Tongue (tissue), 1 donor: ENCODE measurements at regions not wholly inside any gene's neighbourhood (a gene's known extent, or its start where the extent isn't known, plus 50 kb on each side); places are given as distances from the start of the nearest gene placed in this dataset.
A peak's percentile ranks its signal among the peaks of the same experiment; 100 is the strongest.

Source experiments
- DNase-seq: peaks from one replicate; pipeline ENCODE4 v3.0.0-alpha.2; 2015

GRCh38 chr1:71264039-71264438, 183.2 kb upstream of the ZRANB2 start:
- no peak for DNase-seq

- DNase-seq: no peak
Measured at GRCh38 chr1:71262970-71263369, 182.1 kb upstream of the ZRANB2 start.

- no peak for DNase-seq
Measured at GRCh38 chr1:71252900-71253299, 172.1 kb upstream of the ZRANB2 start.

- DNase-seq: no peak
Measured at GRCh38 chr1:71245246-71245645, 164.4 kb upstream of the ZRANB2 start.

- no peak for DNase-seq
Measured at GRCh38 chr1:71242239-71242638, 161.4 kb upstream of the ZRANB2 start.

- no peak for DNase-seq
Measured at GRCh38 chr1:71240656-71241055, 159.8 kb upstream of the ZRANB2 start.

GRCh38 chr1:71236503-71236902, 155.7 kb upstream of the ZRANB2 start:
- DNase-seq: no peak

- no peak for DNase-seq
Measured at GRCh38 chr1:71233645-71234044, 152.8 kb upstream of the ZRANB2 start.

- no peak for DNase-seq
Measured at GRCh38 chr1:71232786-71233185, 152.0 kb upstream of the ZRANB2 start.

- DNase-seq: no peak
Measured at GRCh38 chr1:71232166-71232763, 151.4 kb upstream of the ZRANB2 start.

GRCh38 chr1:71231751-71232150, 150.9 kb upstream of the ZRANB2 start:
- DNase-seq: no peak

- DNase-seq: peak; percentile 10
Measured at GRCh38 chr1:71228742-71229365, 148.0 kb upstream of the ZRANB2 start.

GRCh38 chr1:71228241-71228640, 147.4 kb upstream of the ZRANB2 start:
- no peak for DNase-seq

GRCh38 chr1:71224741-71225377, 144.0 kb upstream of the ZRANB2 start:
- DNase-seq: no peak

- no peak for DNase-seq
Measured at GRCh38 chr1:71223641-71224340, 143.0 kb upstream of the ZRANB2 start.

- no peak for DNase-seq
Measured at GRCh38 chr1:71222668-71223067, 141.8 kb upstream of the ZRANB2 start.

GRCh38 chr1:71210718-71211117, 129.9 kb upstream of the ZRANB2 start:
- DNase-seq: no peak

- no peak for DNase-seq
Measured at GRCh38 chr1:71203241-71203640, 122.4 kb upstream of the ZRANB2 start.

GRCh38 chr1:71200503-71200902, 119.7 kb upstream of the ZRANB2 start:
- DNase-seq: no peak

- DNase-seq: peak; percentile 52
Measured at GRCh38 chr1:71196685-71197084, 115.8 kb upstream of the ZRANB2 start.

GRCh38 chr1:71193153-71193552, 112.3 kb upstream of the ZRANB2 start:
- no peak for DNase-seq

GRCh38 chr1:71191520-71191919, 110.7 kb upstream of the ZRANB2 start:
- no peak for DNase-seq

- no peak for DNase-seq
Measured at GRCh38 chr1:71190843-71191242, 110.0 kb upstream of the ZRANB2 start.
